ENCODE measurements at regions not wholly inside any gene's neighbourhood (a gene's known extent, or its start where the extent isn't known, plus 50 kb on each side); places are given as distances from the start of the nearest gene placed in this dataset.
"Not testable (repeated sequence)": the region's sequence is repeated elsewhere in the genome, so short reads cannot be mapped to it uniquely, and the experiment has no call there.

- no peak for DNase-seq
Measured at GRCh38 chr1:234770924-234771540, 161.1 kb upstream of the IRF2BP2 start.

- no peak for DNase-seq
Measured at GRCh38 chr1:234769986-234770795, 160.2 kb upstream of the IRF2BP2 start.

- no peak for DNase-seq
Measured at GRCh38 chr1:234769284-234769985, 159.5 kb upstream of the IRF2BP2 start.

GRCh38 chr1:234768569-234769283 is 158.7 kb upstream of the IRF2BP2 start:
- no peak for DNase-seq

GRCh38 chr1:234768171-234768568 is 158.2 kb upstream of the IRF2BP2 start:
- DNase-seq = peak; percentile 31

- no peak for DNase-seq
Measured at GRCh38 chr1:234765672-234766071, 155.7 kb upstream of the IRF2BP2 start.

GRCh38 chr1:234765181-234765580 is 155.2 kb upstream of the IRF2BP2 start:
- DNase-seq = no peak

- DNase-seq = no peak
Measured at GRCh38 chr1:234763910-234764309, 153.9 kb upstream of the IRF2BP2 start.

- DNase-seq = no peak
Measured at GRCh38 chr1:234763367-234763766, 153.4 kb upstream of the IRF2BP2 start.

GRCh38 chr1:234762127-234762526 is 152.1 kb upstream of the IRF2BP2 start:
- not testable (repeated sequence) for DNase-seq

- DNase-seq = no peak
Measured at GRCh38 chr1:234760303-234760723, 150.3 kb upstream of the IRF2BP2 start.

GRCh38 chr1:234759888-234760287 is 149.9 kb upstream of the IRF2BP2 start:
- no peak for DNase-seq

- DNase-seq = peak; percentile 68
Measured at GRCh38 chr1:234758851-234759250, 148.9 kb upstream of the IRF2BP2 start.

GRCh38 chr1:234756857-234757256 is 146.9 kb upstream of the IRF2BP2 start:
- DNase-seq = no peak

- no peak for DNase-seq
Measured at GRCh38 chr1:234756066-234756774, 146.2 kb upstream of the IRF2BP2 start.

- DNase-seq = peak; percentile 43
Measured at GRCh38 chr1:234755449-234755863, 145.5 kb upstream of the IRF2BP2 start.

- DNase-seq = no peak
Measured at GRCh38 chr1:234753979-234754378, 144.0 kb upstream of the IRF2BP2 start.

GRCh38 chr1:234752927-234753326 is 142.9 kb upstream of the IRF2BP2 start:
- DNase-seq = no peak

GRCh38 chr1:234751678-234752077 is 141.7 kb upstream of the IRF2BP2 start:
- DNase-seq = no peak

GRCh38 chr1:234750922-234751627 is 141.1 kb upstream of the IRF2BP2 start:
- no peak for DNase-seq

- no peak for DNase-seq
Measured at GRCh38 chr1:234748713-234749112, 138.7 kb upstream of the IRF2BP2 start.

GRCh38 chr1:234748066-234748465 is 138.1 kb upstream of the IRF2BP2 start:
- no peak for DNase-seq
